Right renal cortex interstitium (tissue), 3 donors: ENCODE measurements at regions not wholly inside any gene's neighbourhood (a gene's known extent, or its start where the extent isn't known, plus 50 kb on each side); places are given as distances from the start of the nearest gene placed in this dataset.
"Not testable (repeated sequence)": the region's sequence is repeated elsewhere in the genome, so short reads cannot be mapped to it uniquely, and the experiment has no call there.

Experiments used
- DNase-seq, 3 donors: peaks; one replicate each; pipeline ENCODE4 v3.0.0-alpha.2; 2013; ENCODE audit warnings: low read depth in 3 of 3, low spot score in 2 of 3

DNA sequence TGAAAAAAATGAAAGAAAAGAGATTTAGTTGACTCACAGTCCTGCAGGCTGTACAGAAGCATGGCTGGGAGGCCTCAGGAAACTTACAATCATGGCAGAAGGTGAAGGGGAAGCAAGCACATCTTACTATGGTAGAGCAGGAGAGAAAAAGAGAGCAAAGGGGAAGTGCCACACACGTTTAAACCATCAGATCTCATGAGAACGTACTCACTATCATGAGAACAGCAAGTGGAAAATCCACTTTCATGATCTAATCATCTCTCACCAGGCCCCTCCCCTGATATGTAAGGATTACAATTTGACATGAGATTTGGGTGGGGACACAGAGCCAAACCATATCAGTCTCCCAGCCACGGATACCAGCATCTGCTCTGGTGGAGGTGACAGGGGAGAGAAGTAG is 50.8 kb upstream of the CPOX start:
- DNase-seq = no peak

DNA sequence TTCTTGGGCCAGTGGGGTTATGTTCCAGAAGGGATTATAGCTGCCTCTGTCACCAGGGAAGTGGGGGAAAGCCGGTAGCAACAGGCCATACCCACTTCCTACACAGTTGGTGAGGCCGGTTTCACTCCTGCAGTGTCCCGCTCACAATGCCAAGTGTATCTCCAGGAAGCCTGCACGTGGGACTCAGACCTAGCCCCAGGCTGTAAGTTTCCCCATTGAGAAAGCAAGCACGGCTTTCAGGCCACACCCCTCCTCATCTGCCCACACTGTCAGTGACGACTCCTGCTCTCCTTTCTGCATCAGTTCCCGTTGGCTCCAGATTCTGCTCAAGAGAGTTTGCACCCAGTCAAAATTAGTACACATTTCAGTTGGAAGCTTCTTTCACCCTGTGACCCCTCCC is 51.6 kb upstream of the CPOX start:
- DNase-seq = no peak

DNA sequence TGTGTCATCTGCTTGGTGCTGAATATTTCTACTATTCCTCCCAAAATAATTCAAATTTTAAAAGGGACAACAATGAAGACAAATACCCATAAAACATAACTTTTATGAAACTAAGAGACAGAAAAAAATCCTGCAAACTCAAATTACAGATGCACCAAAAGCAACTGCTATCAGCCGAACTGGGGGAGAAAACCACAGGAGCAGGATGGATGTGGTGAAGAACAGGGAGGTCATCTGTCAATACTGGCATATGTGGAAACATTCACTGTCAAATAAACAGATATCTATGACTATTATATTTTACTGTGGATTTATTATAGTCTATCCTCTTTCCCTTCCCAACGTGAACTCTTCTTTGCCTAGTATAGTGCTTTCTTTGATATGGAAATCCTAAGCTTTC is 53.3 kb upstream of the CPOX start:
- no peak for DNase-seq

GRCh38 chr3:98647197-98647596 is 53.8 kb upstream of the CPOX start:
- no peak for DNase-seq

DNA sequence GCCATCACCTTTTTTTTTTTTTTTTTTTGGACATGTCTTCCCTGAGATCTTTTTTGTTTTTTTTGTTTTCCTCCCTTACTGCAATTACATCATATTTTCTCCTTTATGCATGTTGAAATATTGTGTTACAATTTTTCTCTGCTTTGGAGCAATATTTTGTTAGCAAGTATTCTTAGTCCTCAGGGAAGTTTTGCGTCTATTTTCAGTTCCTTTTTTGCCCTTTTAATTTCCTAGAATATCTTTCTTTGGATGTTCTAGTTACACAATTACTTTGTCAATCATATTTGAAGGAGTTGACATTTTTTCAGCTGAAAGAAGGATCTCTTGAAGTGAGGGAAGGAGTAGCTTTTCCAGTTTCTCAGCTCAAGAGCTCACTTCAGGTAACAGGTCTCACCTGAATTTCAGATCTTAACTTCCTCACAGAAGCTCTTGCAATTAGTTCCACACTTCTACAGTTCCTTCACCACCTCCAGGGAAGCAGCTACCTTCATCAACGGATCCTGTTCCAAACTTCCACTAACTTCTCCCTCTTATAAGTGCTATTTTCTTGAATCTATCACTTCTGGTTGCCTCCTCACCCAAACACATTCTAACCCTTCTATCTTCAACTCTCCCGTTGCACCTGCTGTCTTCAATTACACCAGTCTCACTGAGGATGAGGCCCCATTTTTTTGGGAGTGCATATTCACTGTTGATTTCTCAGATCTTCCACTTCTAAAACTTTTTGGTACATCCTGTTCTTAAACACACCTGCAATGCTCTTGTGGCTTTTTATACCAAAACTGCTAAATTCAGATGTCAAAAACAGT is 57.8 kb upstream of the CPOX start:
- DNase-seq = no peak

- no peak for DNase-seq
Observed at GRCh38 chr3:98651780-98652077, 58.3 kb upstream of the CPOX start.

GRCh38 chr3:98655666-98656065 is 62.3 kb upstream of the CPOX start:
- no peak for DNase-seq

- DNase-seq = peak in 1 of 3 donors; percentile 8
Observed at GRCh38 chr3:98657457-98657856, 64.0 kb upstream of the CPOX start.

DNA sequence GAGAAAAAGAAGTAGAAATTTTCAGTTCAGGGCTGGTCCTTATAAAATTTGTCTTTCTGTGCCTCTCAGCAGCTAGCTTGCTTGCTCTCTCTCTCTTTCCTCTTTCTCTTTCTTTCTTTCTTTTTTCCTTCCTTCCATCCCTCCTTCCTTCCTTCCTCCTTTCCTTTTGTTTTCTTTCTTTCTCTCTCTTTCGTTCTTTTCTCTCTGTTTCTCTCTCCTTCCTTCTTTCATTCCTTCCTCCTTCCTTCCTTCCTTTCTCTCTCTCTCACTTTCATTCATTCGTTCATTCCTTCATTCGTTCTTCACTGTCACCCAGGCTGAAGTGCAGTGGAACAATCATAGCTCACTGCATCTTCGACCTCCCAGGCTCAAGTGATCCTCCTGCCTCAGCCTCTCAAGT is 69.3 kb upstream of the CPOX start:
- no peak for DNase-seq

- DNase-seq = no peak
Observed at GRCh38 chr3:98670020-98670419, 76.6 kb upstream of the CPOX start.

DNA sequence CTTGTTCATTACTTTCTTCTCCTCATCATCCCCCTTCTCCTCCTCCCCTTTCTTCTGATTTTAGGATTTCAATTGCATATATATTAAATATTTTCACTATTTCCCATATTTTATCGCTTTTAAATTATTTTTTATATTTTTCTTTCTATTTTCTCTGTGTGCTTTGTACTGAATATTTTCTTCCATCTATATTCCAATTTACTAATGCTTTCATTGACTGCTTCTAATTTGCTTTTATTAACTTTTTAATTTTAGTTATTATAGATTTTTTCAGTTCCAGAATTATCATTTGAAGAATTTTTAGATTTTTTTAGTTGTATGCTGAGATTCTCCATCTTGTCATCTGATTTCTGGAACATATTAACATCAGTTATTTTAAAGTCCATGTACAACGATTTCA is 83.2 kb upstream of the ST3GAL6 start:
- no peak for DNase-seq

- DNase-seq = no peak
Observed at GRCh38 chr3:98680723-98681122, 82.4 kb upstream of the ST3GAL6 start.

- no peak for DNase-seq
Observed at GRCh38 chr3:98681486-98681885, 81.7 kb upstream of the ST3GAL6 start.

DNA sequence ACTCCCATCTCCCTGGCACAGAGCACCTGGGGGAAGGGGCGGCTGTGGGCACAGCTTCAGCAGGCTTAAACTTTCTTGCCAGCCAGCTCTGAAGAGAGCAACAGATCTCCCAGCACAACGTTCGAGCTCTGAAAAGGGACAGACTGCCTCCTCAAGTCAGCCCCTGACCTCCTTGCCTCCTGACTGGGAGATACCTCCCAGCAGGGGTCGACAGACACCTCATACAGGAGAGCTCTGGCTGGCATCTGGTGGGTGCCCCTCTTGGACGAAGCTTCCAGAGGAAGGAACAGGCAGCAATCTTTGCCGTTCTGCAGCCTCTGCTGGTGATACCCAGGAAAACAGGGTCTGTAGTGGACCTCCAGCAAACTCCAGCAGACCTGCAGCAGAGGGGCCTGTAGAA is 80.7 kb upstream of the ST3GAL6 start:
- DNase-seq = not testable (repeated sequence)

- no peak for DNase-seq
Observed at GRCh38 chr3:98688363-98688762, 74.8 kb upstream of the ST3GAL6 start.

DNA sequence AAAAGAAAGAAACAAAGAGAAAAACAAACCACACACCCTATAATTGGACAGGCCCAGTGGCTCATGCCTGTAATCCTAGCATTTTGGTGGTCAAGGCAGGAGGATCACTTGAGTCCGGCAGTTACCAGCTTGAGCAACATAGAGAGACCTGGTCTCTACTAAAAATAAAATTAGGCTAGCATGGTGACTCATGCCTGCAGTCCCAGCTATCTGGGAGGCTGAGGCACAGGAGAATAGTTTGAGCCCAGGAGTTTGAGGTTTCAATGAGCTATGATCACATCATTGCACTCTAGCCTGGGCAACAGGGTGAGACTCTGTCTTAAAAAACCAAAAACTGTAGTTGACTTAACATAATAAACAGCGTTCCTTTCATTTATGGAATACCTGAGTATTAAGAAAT is 72.3 kb upstream of the ST3GAL6 start:
- DNase-seq = no peak

- no peak for DNase-seq
Observed at GRCh38 chr3:98691897-98692296, 71.2 kb upstream of the ST3GAL6 start.

- no peak for DNase-seq
Observed at GRCh38 chr3:98692787-98693473, 70.2 kb upstream of the ST3GAL6 start.

DNA sequence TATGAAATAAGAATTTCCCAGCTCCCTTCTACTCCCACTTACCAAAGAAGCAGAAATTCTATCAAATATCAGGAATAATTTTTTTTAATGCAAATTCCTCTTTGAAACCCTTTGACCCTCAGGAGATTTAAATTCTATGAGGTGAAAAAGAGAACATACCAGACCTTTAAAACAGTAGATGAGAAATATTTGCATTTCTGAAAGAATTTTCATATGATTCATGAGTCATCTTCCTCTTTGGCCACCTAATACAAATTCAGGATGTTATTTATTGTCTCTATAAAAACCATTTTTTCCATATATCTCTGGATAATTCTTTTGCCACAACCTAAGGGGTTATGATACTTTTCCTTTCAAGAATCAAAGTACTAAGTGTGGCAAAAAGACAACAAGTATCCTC is 67.3 kb upstream of the ST3GAL6 start:
- DNase-seq = no peak

DNA sequence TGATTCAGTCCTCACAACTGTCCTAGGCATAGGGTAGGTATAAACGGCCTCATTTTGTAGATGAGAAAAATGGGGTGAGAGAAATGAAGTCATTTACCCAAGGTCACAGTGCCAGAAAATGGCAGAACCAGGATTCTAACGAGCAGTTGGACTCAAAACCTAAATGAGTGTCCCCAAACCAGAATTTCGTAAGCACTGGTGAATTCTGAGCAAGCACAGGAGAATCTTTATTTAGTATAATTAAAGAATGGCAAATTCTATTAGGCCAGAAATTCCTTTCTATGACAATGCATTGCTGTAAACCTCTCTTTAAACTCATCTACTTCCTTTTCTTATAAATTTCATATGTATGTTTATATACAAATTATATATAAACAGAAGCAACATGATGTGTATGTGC is 66.8 kb upstream of the ST3GAL6 start:
- DNase-seq = not testable (repeated sequence)

DNA sequence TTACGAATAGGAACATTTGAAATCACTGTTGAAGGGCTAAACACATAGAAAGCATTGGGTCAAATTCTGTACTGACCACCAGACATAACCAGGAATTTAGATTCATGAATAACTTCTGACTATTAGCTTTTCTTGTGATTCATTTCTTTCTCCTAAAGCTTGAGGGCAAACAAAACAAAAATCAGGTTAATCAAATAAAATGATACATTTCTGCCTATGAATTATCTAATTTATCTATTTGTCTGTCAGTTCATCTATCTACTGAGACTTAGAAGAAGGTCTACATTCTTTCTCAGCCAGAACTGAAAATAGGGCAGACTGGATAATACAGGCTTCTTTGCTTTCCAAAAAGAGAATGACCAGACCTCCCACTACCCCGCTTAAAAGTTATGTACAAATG is 65.9 kb upstream of the ST3GAL6 start:
- DNase-seq = no peak

DNA sequence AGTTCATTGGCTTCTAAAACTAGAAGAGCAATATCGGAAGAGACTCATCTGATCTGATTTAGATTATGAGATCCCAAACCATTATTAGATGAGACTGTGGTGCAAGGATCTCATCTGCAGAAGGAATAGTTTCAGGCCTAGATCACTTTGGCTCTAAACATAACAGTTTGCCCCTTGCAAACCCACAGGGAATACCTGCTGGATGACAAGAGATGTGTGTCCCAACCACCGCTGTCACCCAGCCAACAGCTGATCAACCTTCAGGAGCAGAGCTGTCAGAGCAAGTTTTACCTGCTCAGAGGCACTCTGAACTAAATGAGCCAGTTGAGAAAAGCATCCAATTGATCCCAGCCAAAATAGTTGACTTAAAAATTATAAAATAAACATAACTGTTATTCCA is 64.0 kb upstream of the ST3GAL6 start:
- DNase-seq = no peak
